BE2C (cell line): ENCODE measurements at regions not wholly inside any gene's neighbourhood (a gene's known extent, or its start where the extent isn't known, plus 50 kb on each side); places are given as distances from the start of the nearest gene placed in this dataset.

Experiments
- DNase-seq: peaks from one replicate; pipeline ENCODE4 v3.0.0-alpha.2; 2020
- H3K27me3 ChIP-seq: fragments of 250-450 bp; sonication (Bioruptor Pico); 2 replicates; pipeline ENCODE4 v1.5.1; 2020; ENCODE audit warnings: mild to moderate bottlenecking
- H3K36me3 ChIP-seq: fragments of 250-450 bp; sonication (Bioruptor Pico); 2 replicates; pipeline ENCODE4 v1.5.1; 2020; ENCODE audit warnings: mild to moderate bottlenecking
- H3K4me1 ChIP-seq: fragments of 250-450 bp; sonication (Bioruptor Pico); 2 replicates; pipeline ENCODE4 v1.5.1; 2020
- H3K4me3 ChIP-seq: 2 replicates; pipeline ENCODE4 v1.5.1; 2011; ENCODE audit warnings: low read depth, low read length
- H3K9me3 ChIP-seq: fragments of 250-450 bp; sonication (Bioruptor Pico); 2 replicates; pipeline ENCODE4 v1.5.1; 2020
- TF ChIP-seq, protein P1 (sequence below): IDR thresholded peaks from 2 replicates; pipeline ENCODE4 v1.5.1; 2012; ENCODE audit warnings: mild to moderate bottlenecking, low read depth, low read length

DNA sequence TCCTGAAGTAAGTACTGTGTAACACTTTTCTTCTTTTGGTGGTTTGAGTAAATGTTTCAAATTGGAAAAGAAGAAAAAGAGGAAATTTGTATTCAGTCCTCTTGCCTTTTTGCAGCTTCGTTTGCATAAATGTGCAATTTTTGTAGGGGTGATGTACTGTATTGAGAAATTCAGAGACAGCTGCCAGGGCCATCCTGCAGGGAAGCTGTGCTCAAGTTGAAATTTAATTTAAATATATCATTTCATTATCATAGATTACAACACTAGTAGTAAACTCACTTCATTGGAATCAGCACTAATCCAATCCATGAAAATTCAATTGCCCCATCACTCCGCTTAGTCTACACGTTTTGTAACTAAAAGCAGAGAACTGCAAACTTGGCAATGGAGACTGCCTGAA, 415.4 kb downstream of the DNAJB9 start:
- peaks cover 4% of the 10 kb centered on the region; the same call in 1 of the 2 replicates for H3K4me1 ChIP-seq
- no peaks in the 10 kb centered on the region for H3K36me3 ChIP-seq
- no peak overlapping the region for H3K4me3 ChIP-seq
- no peak for DNase-seq
- TF ChIP-seq, protein P1, sequence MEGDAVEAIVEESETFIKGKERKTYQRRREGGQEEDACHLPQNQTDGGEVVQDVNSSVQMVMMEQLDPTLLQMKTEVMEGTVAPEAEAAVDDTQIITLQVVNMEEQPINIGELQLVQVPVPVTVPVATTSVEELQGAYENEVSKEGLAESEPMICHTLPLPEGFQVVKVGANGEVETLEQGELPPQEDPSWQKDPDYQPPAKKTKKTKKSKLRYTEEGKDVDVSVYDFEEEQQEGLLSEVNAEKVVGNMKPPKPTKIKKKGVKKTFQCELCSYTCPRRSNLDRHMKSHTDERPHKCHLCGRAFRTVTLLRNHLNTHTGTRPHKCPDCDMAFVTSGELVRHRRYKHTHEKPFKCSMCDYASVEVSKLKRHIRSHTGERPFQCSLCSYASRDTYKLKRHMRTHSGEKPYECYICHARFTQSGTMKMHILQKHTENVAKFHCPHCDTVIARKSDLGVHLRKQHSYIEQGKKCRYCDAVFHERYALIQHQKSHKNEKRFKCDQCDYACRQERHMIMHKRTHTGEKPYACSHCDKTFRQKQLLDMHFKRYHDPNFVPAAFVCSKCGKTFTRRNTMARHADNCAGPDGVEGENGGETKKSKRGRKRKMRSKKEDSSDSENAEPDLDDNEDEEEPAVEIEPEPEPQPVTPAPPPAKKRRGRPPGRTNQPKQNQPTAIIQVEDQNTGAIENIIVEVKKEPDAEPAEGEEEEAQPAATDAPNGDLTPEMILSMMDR, result no peak
- H3K27me3 ChIP-seq, result no peaks in the 10 kb centered on the region
- no peaks in the 10 kb centered on the region for H3K9me3 ChIP-seq

DNA sequence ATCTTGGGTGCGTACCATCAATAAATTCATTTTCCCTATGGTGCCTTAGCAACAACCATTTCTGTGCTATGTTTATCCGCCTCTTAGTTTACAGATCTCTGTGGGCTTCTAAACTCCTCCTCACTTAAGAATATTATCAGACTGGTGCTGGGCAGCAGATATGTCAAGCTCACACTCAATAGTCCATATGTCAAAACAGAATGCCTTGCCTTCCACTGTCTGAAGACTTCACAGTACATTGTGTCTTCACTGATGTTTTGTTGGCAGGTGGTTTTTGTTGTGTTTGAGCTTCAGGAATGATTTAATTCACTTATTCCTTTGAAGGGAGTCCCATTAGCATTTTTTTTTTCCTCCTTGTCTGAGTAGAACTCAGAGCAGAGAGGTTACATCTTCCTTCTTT, 419.6 kb downstream of the DNAJB9 start:
- Histone ChIP-seq H3K9me3 (no peaks in the 10 kb centered on the region), H3K4me1 (no peaks in the 10 kb centered on the region)
- TF ChIP-seq, protein P1, result no peak

DNA sequence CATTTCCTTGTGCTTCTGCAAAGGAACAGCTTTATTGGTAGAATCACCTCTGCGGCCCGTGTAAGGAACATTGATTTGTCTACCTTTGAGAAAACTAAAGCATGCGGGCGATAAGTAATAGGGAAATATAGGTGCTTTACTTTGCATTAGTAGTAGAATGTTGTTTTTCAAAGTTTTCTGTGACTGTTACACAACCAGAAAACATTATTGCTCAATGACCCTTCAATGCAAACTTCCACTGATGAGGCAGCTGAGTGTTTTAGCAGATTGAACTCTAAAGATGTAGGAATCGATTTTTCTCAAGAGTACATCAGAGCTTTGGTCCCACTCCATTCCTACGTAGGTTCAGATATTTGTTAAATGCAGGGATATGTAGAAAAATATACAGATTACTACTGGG, 427.8 kb downstream of the DNAJB9 start:
- H3K9me3 ChIP-seq, result no peaks in the 10 kb centered on the region
- no peaks in the 10 kb centered on the region for H3K36me3 ChIP-seq
- H3K27me3 ChIP-seq, result no peaks in the 10 kb centered on the region
- TF ChIP-seq, protein P1, result no peak
- no peak overlapping the region for H3K4me3 ChIP-seq
- no peaks in the 10 kb centered on the region for H3K4me1 ChIP-seq
- DNase-seq, result no peak

More for the DNA sequence above, 419.6 kb downstream of the DNAJB9 start:
- no peak for DNase-seq
- no peak overlapping the region for H3K4me3 ChIP-seq
- no peaks in the 10 kb centered on the region for H3K36me3 ChIP-seq
- H3K27me3 ChIP-seq, result no peaks in the 10 kb centered on the region

DNA sequence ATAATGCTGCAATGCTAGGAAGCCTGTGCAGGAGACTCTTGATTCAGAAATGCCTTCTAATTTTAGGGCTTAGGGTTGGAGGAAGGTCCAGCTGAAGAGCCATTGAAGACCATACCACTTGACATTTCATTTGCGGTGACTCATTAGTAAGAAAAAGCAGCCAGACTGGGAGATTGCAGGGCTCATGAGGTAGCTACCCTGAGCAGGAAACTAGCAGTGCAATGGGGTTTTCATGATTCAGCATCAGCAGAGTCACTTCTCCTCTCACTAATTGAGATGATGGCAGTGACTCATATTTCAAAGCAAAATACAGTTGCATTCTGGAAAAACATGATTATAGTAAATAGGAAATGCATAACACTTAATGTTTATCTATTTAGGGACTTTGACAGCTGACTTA, 434.1 kb downstream of the DNAJB9 start:
- Histone ChIP-seq H3K27me3 (no peaks in the 10 kb centered on the region), H3K4me3 (no peak overlapping the region), H3K9me3 (no peaks in the 10 kb centered on the region), H3K4me1 (no peaks in the 10 kb centered on the region), H3K36me3 (no peaks in the 10 kb centered on the region)
- TF ChIP-seq, protein P1, result no peak
- DNase-seq, result peak; percentile 21

DNA sequence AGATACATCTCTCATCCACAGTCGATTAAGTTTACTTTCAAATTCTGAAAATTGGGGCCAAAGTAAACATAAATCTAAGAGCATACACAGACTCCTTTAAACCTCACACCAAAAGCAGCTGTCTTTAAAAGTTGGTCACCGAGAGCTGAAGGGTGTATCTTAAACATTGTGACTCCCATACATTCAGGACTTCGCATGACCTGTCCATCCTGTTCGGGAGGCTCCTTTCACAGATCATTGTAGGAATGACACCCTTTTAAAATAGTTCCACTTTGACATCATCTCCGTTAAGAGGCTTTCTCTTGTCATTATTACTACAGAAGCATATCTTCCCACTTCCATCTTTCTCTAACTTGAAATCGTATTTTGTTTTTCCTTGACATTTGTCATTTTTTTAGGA, 440.0 kb downstream of the DNAJB9 start:
- H3K27me3 ChIP-seq, result no peaks in the 10 kb centered on the region
- no peaks in the 10 kb centered on the region for H3K36me3 ChIP-seq
- DNase-seq, result no peak
- H3K4me3 ChIP-seq, result no peak overlapping the region
- TF ChIP-seq, protein P1, result no peak
- no peaks in the 10 kb centered on the region for H3K9me3 ChIP-seq
- H3K4me1 ChIP-seq, result no peaks in the 10 kb centered on the region

DNA sequence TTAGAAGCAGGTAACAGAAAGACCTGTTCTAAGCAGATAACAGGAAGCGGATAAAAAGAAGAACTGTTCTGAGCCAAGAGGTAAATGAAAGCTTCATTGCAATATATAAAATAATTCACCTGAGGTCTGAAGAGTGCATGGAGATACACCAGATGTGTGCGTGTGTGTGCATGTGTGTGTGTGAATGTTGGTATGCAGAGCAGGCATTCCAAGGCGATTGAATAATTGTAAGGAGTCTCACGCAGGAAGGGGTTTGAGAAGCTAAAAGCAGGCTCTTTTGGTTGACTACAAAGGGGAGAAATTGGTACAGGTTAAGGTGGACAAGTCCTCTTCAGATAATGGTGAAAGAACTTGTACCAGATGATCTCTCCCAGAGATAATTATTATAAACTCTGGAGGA, 450.6 kb downstream of the DNAJB9 start:
- Histone ChIP-seq H3K27me3 (no peaks in the 10 kb centered on the region), H3K4me1 (no peaks in the 10 kb centered on the region), H3K36me3 (no peaks in the 10 kb centered on the region), H3K9me3 (no peaks in the 10 kb centered on the region), H3K4me3 (no peak overlapping the region)
- DNase-seq, result no peak
- TF ChIP-seq, protein P1, result no peak
